B cell (primary cell): ENCODE measurements at regions not wholly inside any gene's neighbourhood (a gene's known extent, or its start where the extent isn't known, plus 50 kb on each side); places are given as distances from the start of the nearest gene placed in this dataset.

Source experiments
- ATAC-seq: fragments of 200-7000 bp; cut with Tn5 transposase; one replicate; pipeline ENCODE4 v1.10.0; 2021; ENCODE audit warnings: low read depth, mild to moderate bottlenecking, moderate number of reproducible peaks, moderate library complexity
- CTCF ChIA-PET: fragments of 350-600 bp; sonication (Branson Sonifier 250); formaldehyde crosslinking; loops from one replicate; lab custom pipeline; 2021; ENCODE audit warnings: antibody characterized with exemption, inconsistent platforms; lab: Charles Lee
- POLR2A ChIA-PET: fragments of 350-600 bp; sonication (Branson Sonifier 250); formaldehyde crosslinking; loops from one replicate; lab custom pipeline; 2021; ENCODE audit warnings: antibody characterized with exemption; lab: Charles Lee
- DNase-seq: peaks from one replicate; pipeline ENCODE4 v3.0.0; 2013
- H2AFZ ChIP-seq: 2 replicates; pipeline ENCODE4 v1.6.1; 2012; ENCODE audit warnings: mild to moderate bottlenecking, low read depth, low read length; ENCODE audit not compliant: insufficient read depth, poor library complexity, severe bottlenecking
- H3K27ac ChIP-seq, 2 donors: 1 replicate in 1 of 2; 2 replicates in 1 of 2; pipeline ENCODE4 v1.5.1; 2012 to 2013; ENCODE audit warnings: low read length in 2 of 2, mild to moderate bottlenecking in 2 of 2, moderate library complexity in 1 of 2
- H3K27me3 ChIP-seq, 4 experiments: fragments of 200-600 bp in 1 of 4; sonication (generic) in 1 of 4; replicated peaks in 1 of 4; 1 replicate in 2 of 4; 2 replicates in 2 of 4; pipeline versions ENCODE4 v1.6.1 to v1.7.0; 2013 to 2016; ENCODE audit warnings: low read length in 3 of 4, mild to moderate bottlenecking in 2 of 4, mixed read lengths in 1 of 4, moderate library complexity in 1 of 4; ENCODE audit not compliant: insufficient read depth in 4 of 4, control insufficient read depth in 3 of 4; ENCODE audit errors: control extremely low read depth in 1 of 4
- H3K36me3 ChIP-seq, 2 experiments: replicated peaks in 1 of 2; 1 replicate in 1 of 2; 2 replicates in 1 of 2; pipeline versions ENCODE4 v1.6.1 to v1.7.1; 2013; ENCODE audit warnings: low read length in 1 of 2; ENCODE audit not compliant: insufficient read depth in 2 of 2, control insufficient read depth in 1 of 2; ENCODE audit errors: control extremely low read depth in 1 of 2, extremely low read depth in 1 of 2
- H3K4me1 ChIP-seq, 2 donors: fragments of 200-600 bp in 1 of 2; sonication (generic) in 1 of 2; 1 replicate in 1 of 2; 2 replicates in 1 of 2; pipeline versions ENCODE4 v1.5.1 to v1.6.1; 2013 to 2017; ENCODE audit warnings: low read length in 2 of 2; ENCODE audit not compliant: control insufficient read depth in 2 of 2, insufficient read depth in 2 of 2
- H3K4me2 ChIP-seq: replicated peaks from 2 replicates; pipeline ENCODE3; 2012; ENCODE audit warnings: mild to moderate bottlenecking, low read depth, low read length; ENCODE audit not compliant: poor library complexity, severe bottlenecking
- H3K4me3 ChIP-seq, 5 experiments: fragments of 200-600 bp in 1 of 5; sonication (generic) in 1 of 5; 1 replicate in 3 of 5; 2 replicates in 2 of 5; pipeline versions ENCODE4 v1.5.1 to v1.7.0; 2011 to 2016; ENCODE audit warnings: low read length in 4 of 5, mild to moderate bottlenecking in 4 of 5, low read depth in 2 of 5, control low read depth in 1 of 5, moderate library complexity in 1 of 5; ENCODE audit not compliant: insufficient read depth in 1 of 5; ENCODE audit errors: control extremely low read depth in 1 of 5, extremely low read depth in 1 of 5
- H3K79me2 ChIP-seq: fragments of 200-600 bp; sonication (generic); one replicate; pipeline ENCODE4 v1.6.0; 2016; ENCODE audit warnings: low read length; ENCODE audit not compliant: control insufficient read depth, insufficient read depth
- H3K9ac ChIP-seq: fragments of 200-600 bp; sonication (generic); 2 replicates; pipeline ENCODE4 v1.6.1; 2017; ENCODE audit warnings: mild to moderate bottlenecking, low read length, moderate library complexity
- H3K9me3 ChIP-seq, 3 donors: one replicate each; pipeline versions ENCODE4 v1.6.1 to v1.7.1; 2013; ENCODE audit warnings: low read length in 2 of 3; ENCODE audit not compliant: control insufficient read depth in 2 of 3, insufficient read depth in 1 of 3; ENCODE audit errors: control extremely low read depth in 1 of 3
- H4K20me1 ChIP-seq: 2 replicates; pipeline ENCODE4 v1.6.0; 2012; ENCODE audit warnings: mild to moderate bottlenecking, low read length; ENCODE audit not compliant: insufficient read depth, control insufficient read depth, poor library complexity, severe bottlenecking
- H3K27ac Mint-ChIP-seq: one replicate; pipeline ENCODE4 v1.8.0; 2021; ENCODE audit warnings: mixed read lengths
- H3K27me3 Mint-ChIP-seq: one replicate; pipeline ENCODE4 v1.8.0; 2021; ENCODE audit warnings: mixed read lengths
- H3K4me1 Mint-ChIP-seq: one replicate; pipeline ENCODE4 v1.8.0; 2021; ENCODE audit warnings: mixed read lengths
- H3K4me3 Mint-ChIP-seq: one replicate; pipeline ENCODE4 v1.8.0; 2021; ENCODE audit warnings: mixed read lengths
- H3K9me3 Mint-ChIP-seq: one replicate; pipeline ENCODE4 v1.8.0; 2022; ENCODE audit warnings: mixed read lengths; ENCODE audit not compliant: insufficient read depth
- EZH2 ChIP-seq: IDR thresholded peaks from 2 replicates; pipeline ENCODE4 v1.6.1; 2012; ENCODE audit warnings: borderline replicate concordance, low read depth, mild to moderate bottlenecking, moderate library complexity, low read length; ENCODE audit not compliant: insufficient read depth, poor library complexity, severe bottlenecking
- WGBS: methylation state at CpG from one replicate; pipeline ENCODE4 v1.1.5; 2013; ENCODE audit warnings: missing lambda C conversion rate; ENCODE audit not compliant: insufficient coverage; 5-methylcytosine and 5-hydroxymethylcytosine counted together
- intact Hi-C: fragments of 100-400 bp; cut with micrococcal nuclease; formaldehyde crosslinking; loops from one replicate; pipeline ENCODE4 v1.10.0; 2022
- TF ChIP-seq, protein P1 (sequence below): fragments of 200-600 bp; IDR thresholded peaks from one replicate; pipeline ENCODE4 v1.8.0; 2022; ENCODE audit warnings: antibody characterized with exemption, mild to moderate bottlenecking

DNA sequence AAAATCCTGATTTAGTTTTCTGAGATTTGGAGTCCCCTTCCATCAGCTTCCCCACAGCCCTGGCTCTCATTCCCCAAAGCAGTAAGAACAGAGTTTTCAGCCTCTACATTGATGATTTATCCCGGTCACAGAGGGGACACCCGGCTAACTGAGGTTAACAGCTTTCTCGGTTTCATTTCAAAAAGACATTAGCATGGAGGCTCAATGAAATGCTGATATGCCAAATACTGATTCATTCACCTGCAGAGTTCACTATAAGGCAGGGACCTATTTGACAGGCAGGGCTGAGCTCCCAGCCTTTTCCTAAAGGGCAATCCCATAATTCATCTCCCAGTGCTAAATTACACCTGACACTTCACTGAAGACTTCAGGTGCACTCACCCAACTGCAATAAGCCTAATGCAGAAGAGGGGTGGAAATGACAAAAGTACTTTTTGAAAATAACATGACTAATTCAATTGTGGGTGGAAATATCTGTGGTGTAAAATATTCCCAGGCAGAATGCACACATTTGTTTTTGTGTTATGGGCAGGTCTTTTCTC, 99.8 kb upstream of the PMFBP1 start:
- no peaks in the 10 kb centered on the region for H3K27me3 Mint-ChIP-seq
- POLR2A ChIA-PET: no interaction called here
- Histone ChIP-seq H3K27ac (no peak overlapping the region), H3K79me2 (no peaks in the 10 kb centered on the region), H3K4me3 (no peak overlapping the region), H3K4me2 (no peak overlapping the region), H4K20me1 (no peaks in the 10 kb centered on the region), H3K9ac (no peak overlapping the region), H3K27me3 (no peaks in the 10 kb centered on the region), H2AFZ (no peak overlapping the region), H3K4me1 (no peaks in the 10 kb centered on the region), H3K36me3 (no peaks in the 10 kb centered on the region), H3K9me3 (peaks cover 0 to 1% (median 0%) of the 10 kb centered on the region in 3 donors)
- H3K4me1 Mint-ChIP-seq: no peaks in the 10 kb centered on the region
- 94% methylated on average over 3 of the region's 3 CpGs for WGBS
- no peak overlapping the region for H3K4me3 Mint-ChIP-seq
- CTCF ChIA-PET: no interaction called here
- TF ChIP-seq, protein P1, sequence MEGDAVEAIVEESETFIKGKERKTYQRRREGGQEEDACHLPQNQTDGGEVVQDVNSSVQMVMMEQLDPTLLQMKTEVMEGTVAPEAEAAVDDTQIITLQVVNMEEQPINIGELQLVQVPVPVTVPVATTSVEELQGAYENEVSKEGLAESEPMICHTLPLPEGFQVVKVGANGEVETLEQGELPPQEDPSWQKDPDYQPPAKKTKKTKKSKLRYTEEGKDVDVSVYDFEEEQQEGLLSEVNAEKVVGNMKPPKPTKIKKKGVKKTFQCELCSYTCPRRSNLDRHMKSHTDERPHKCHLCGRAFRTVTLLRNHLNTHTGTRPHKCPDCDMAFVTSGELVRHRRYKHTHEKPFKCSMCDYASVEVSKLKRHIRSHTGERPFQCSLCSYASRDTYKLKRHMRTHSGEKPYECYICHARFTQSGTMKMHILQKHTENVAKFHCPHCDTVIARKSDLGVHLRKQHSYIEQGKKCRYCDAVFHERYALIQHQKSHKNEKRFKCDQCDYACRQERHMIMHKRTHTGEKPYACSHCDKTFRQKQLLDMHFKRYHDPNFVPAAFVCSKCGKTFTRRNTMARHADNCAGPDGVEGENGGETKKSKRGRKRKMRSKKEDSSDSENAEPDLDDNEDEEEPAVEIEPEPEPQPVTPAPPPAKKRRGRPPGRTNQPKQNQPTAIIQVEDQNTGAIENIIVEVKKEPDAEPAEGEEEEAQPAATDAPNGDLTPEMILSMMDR: no peak
- no peak for TF ChIP-seq EZH2
- no peak for DNase-seq
- intact Hi-C loops: no loop called here
- H3K27ac Mint-ChIP-seq: no peak overlapping the region
- no peaks in the 10 kb centered on the region for H3K9me3 Mint-ChIP-seq
- ATAC-seq: no peak

DNA sequence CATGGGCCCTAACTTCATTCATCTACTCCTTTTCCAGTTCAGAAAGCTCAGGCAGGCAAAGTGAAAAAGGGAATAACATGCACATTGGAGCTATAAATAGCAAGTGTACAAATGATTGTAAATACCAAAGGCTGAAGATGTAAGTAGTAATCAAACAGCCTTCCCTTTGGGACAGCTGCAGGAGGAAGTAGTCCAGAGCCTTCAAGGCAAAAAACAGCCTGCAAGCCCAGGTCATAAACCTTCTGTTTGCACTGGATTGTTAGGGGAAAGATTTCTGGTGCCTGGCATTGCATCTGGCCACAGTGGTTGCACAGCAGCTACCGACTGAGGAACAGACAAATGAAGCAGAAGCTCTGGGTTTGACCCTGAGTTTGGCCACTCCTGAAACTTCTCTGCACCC, 98.6 kb upstream of the PMFBP1 start:
- H3K4me1 ChIP-seq: no peaks in the 10 kb centered on the region
- TF ChIP-seq, protein P1: no peak
- no peak for TF ChIP-seq EZH2
- H3K4me2 ChIP-seq: no peak overlapping the region
- Mint-ChIP-seq H3K4me1 (no peaks in the 10 kb centered on the region), H3K9me3 (no peaks in the 10 kb centered on the region), H3K27me3 (no peaks in the 10 kb centered on the region), H3K27ac (no peak overlapping the region), H3K4me3 (no peak overlapping the region)
- H4K20me1 ChIP-seq: no peaks in the 10 kb centered on the region
- intact Hi-C loops: no loop called here
- 64% methylated on average over 1 of the region's 1 CpG for WGBS
- no peak overlapping the region for H3K9ac ChIP-seq
- no peaks in the 10 kb centered on the region for H3K36me3 ChIP-seq
- no peak for ATAC-seq
- no peak overlapping the region for H3K4me3 ChIP-seq
- no peak overlapping the region for H2AFZ ChIP-seq
- H3K27ac ChIP-seq: no peak overlapping the region
- POLR2A ChIA-PET: no interaction called here
- DNase-seq: no peak
- no peaks in the 10 kb centered on the region for H3K79me2 ChIP-seq
- H3K9me3 ChIP-seq: peaks cover 0 to 1% (median 0%) of the 10 kb centered on the region in 3 donors
- H3K27me3 ChIP-seq: no peaks in the 10 kb centered on the region
- CTCF ChIA-PET: no interaction called here
